Endodermal cell (in vitro differentiated cells): ENCODE measurements at regions not wholly inside any gene's neighbourhood (a gene's known extent, or its start where the extent isn't known, plus 50 kb on each side); places are given as distances from the start of the nearest gene placed in this dataset.
"Not testable (repeated sequence)": the region's sequence is repeated elsewhere in the genome, so short reads cannot be mapped to it uniquely, and the experiment has no call there.

Experiments
- DNase-seq: peaks from one replicate; pipeline ENCODE4 v3.0.0-alpha.2; 2017
- H3K27ac ChIP-seq: 2 replicates; pipeline ENCODE4 v1.5.1; 2013; ENCODE audit warnings: mild to moderate bottlenecking, low read depth, low read length, moderate library complexity
- H3K27me3 ChIP-seq: 2 replicates; pipeline ENCODE4 v1.6.1; 2013; ENCODE audit warnings: mild to moderate bottlenecking, low read length, moderate library complexity; ENCODE audit not compliant: insufficient read depth, control insufficient read depth, poor library complexity, severe bottlenecking
- H3K36me3 ChIP-seq: 2 replicates; pipeline ENCODE4 v1.7.0; 2013; ENCODE audit warnings: mild to moderate bottlenecking, low read length, moderate library complexity; ENCODE audit not compliant: control insufficient read depth, insufficient read depth
- H3K4me1 ChIP-seq: one replicate; pipeline ENCODE4 v1.7.0; 2013; ENCODE audit warnings: low read length; ENCODE audit not compliant: control insufficient read depth, insufficient read depth
- H3K4me3 ChIP-seq: 2 replicates; pipeline ENCODE4 v1.5.1; 2013; ENCODE audit warnings: mild to moderate bottlenecking, low read length, moderate library complexity
- H3K9ac ChIP-seq: 2 replicates; pipeline ENCODE4 v1.6.1; 2013; ENCODE audit warnings: mild to moderate bottlenecking, low read length, moderate library complexity; ENCODE audit not compliant: poor library complexity, severe bottlenecking; ENCODE audit errors: extremely low read depth
- H3K9me3 ChIP-seq: 2 replicates; pipeline ENCODE4 v1.6.1; 2013; ENCODE audit warnings: mild to moderate bottlenecking, low read length, moderate library complexity; ENCODE audit not compliant: control insufficient read depth
- H3K27ac Mint-ChIP-seq: 2 replicates; pipeline ENCODE4 v1.8.0; 2020; ENCODE audit warnings: mixed read lengths
- H3K27me3 Mint-ChIP-seq: 2 replicates; pipeline ENCODE4 v1.8.0; 2021; ENCODE audit warnings: mild to moderate bottlenecking, mixed read lengths; ENCODE audit not compliant: insufficient read depth
- H3K36me3 Mint-ChIP-seq: 2 replicates; pipeline ENCODE4 v1.8.0; 2020; ENCODE audit warnings: low read depth, mixed read lengths
- H3K4me1 Mint-ChIP-seq: 2 replicates; pipeline ENCODE4 v1.8.0; 2020; ENCODE audit warnings: mixed read lengths
- H3K4me3 Mint-ChIP-seq: 2 replicates; pipeline ENCODE4 v1.8.0; 2020; ENCODE audit warnings: mild to moderate bottlenecking, moderate library complexity, mixed read lengths
- H3K9me3 Mint-ChIP-seq: 2 replicates; pipeline ENCODE4 v1.8.0; 2020; ENCODE audit warnings: mild to moderate bottlenecking, mixed read lengths
- CTCF ChIP-seq: fragments of 200-600 bp; sonication (generic); conservative IDR thresholded peaks from 2 replicates; pipeline ENCODE4 v1.5.0; 2021; ENCODE audit warnings: antibody characterized with exemption, mild to moderate bottlenecking
- WGBS, 2 experiments: methylation state at CpG; one replicate each; pipeline versions ENCODE4 v1.1.5 to v1.1.7; 2013; ENCODE audit warnings: missing lambda C conversion rate in 2 of 2, mixed read lengths in 1 of 2; ENCODE audit not compliant: insufficient coverage in 1 of 2, insufficient read length in 1 of 2; 5-methylcytosine and 5-hydroxymethylcytosine counted together

GRCh38 chr10:11403646-11404045, 207.8 kb downstream of the USP6NL start:
- not testable (repeated sequence) for H3K27ac ChIP-seq, H3K9me3 ChIP-seq, H3K4me3 ChIP-seq, H3K4me3 Mint-ChIP-seq, H3K36me3 ChIP-seq, H3K4me1 ChIP-seq, H3K27me3 ChIP-seq, H3K9ac ChIP-seq, H3K4me1 Mint-ChIP-seq, DNase-seq, H3K27ac Mint-ChIP-seq, H3K36me3 Mint-ChIP-seq
- Mint-ChIP-seq H3K9me3 (peaks cover 16% of the 10 kb centered on the region), H3K27me3 (peaks cover 14% of the 10 kb centered on the region)
- WGBS, 2 experiments: no CpG with 5 or more reads among the region's 2 CpGs

GRCh38 chr10:11403116-11403515, 208.3 kb downstream of the USP6NL start:
- no peak overlapping the region for H3K9ac ChIP-seq
- peak; percentile 23 for DNase-seq
- H3K9me3 ChIP-seq: peaks cover 4% of the 10 kb centered on the region
- TF ChIP-seq CTCF: no peak
- peaks cover 6% of the 10 kb centered on the region for H3K4me1 Mint-ChIP-seq
- peaks cover 16% of the 10 kb centered on the region for H3K9me3 Mint-ChIP-seq
- H3K4me1 ChIP-seq: peaks cover 7% of the 10 kb centered on the region
- H3K27ac ChIP-seq: no peak overlapping the region
- no peaks in the 10 kb centered on the region for H3K36me3 Mint-ChIP-seq
- H3K36me3 ChIP-seq: no peaks in the 10 kb centered on the region
- no peaks in the 10 kb centered on the region for H3K27me3 ChIP-seq
- no peak overlapping the region for H3K4me3 Mint-ChIP-seq
- peaks cover 14% of the 10 kb centered on the region for H3K27me3 Mint-ChIP-seq
- H3K27ac Mint-ChIP-seq: no peak overlapping the region
- 94 to 97% methylated on average over 6 to 11 of the region's 11 CpGs for WGBS, 2 experiments
- H3K4me3 ChIP-seq: no peak overlapping the region

DNA sequence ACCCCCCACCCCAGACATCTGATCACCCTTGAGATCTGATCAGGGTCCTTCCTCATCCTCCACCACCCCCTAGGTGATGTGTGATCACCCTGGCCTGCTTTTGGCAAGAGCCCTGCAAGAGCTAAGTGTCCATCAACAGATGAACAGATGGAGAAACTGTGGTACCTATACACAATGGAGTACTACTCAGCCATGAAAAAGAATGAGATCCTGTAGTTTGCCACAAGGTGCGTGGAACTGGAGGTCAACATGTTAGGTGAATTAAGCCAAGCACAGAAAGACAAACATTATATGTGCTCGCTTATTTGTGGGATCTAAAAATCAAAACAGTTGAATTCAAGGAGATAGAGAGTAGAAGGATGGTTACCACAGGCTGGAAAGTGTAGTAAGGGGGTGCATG, 209.1 kb downstream of the USP6NL start:
- Mint-ChIP-seq H3K27me3 (peaks cover 11% of the 10 kb centered on the region), H3K4me1 (peaks cover 6% of the 10 kb centered on the region), H3K36me3 (no peaks in the 10 kb centered on the region), H3K9me3 (peaks cover 14% of the 10 kb centered on the region), H3K27ac (no peak overlapping the region), H3K4me3 (no peak overlapping the region)
- Histone ChIP-seq H3K36me3 (no peaks in the 10 kb centered on the region), H3K27ac (no peak overlapping the region), H3K4me1 (peaks cover 7% of the 10 kb centered on the region), H3K9me3 (peaks cover 4% of the 10 kb centered on the region), H3K27me3 (no peaks in the 10 kb centered on the region), H3K4me3 (no peak overlapping the region), H3K9ac (no peak overlapping the region)
- DNase-seq: no peak
- no peak for TF ChIP-seq CTCF
- WGBS, 2 experiments: 90 to 100% methylated on average over 2 of the region's 2 CpGs
